Hepatocyte (in vitro differentiated cells): ENCODE measurements at regions not wholly inside any gene's neighbourhood (a gene's known extent, or its start where the extent isn't known, plus 50 kb on each side); places are given as distances from the start of the nearest gene placed in this dataset.

Experiments
- EZH2phosphoT487 ChIP-seq: fragments of 200-600 bp; sonication (generic); IDR thresholded peaks from one replicate; pipeline ENCODE4 v1.6.1; 2018; ENCODE audit warnings: antibody characterized with exemption, mild to moderate bottlenecking, low read depth, moderate library complexity; ENCODE audit not compliant: unreplicated experiment, severe bottlenecking
- TF ChIP-seq, protein P1 (sequence below): fragments of 200-600 bp; sonication (generic); IDR thresholded peaks from 2 replicates; pipeline ENCODE4 v1.5.1; 2016; ENCODE audit warnings: antibody characterized with exemption, mild to moderate bottlenecking; ENCODE audit not compliant: poor library complexity

DNA sequence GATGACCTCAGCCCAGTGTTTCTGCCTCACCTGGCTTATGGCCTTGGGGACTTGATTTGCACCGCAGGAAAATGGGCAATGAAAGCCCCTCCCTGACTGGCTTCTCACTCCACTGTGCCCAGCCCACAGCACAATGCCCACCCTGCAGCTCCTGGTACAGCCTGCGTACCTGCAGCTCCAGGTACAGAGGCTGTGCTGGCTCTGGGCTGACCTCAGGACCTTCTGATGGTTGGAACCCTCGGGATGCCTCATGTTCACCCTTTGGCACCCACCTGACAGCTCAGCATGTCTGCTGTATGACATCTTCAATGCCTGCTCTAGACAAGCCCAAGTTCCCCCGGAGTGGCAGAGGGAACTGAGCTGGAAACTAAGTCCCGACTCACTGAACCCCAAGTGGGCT, 87.1 kb downstream of the ALG10 start:
- TF ChIP-seq, protein P1, sequence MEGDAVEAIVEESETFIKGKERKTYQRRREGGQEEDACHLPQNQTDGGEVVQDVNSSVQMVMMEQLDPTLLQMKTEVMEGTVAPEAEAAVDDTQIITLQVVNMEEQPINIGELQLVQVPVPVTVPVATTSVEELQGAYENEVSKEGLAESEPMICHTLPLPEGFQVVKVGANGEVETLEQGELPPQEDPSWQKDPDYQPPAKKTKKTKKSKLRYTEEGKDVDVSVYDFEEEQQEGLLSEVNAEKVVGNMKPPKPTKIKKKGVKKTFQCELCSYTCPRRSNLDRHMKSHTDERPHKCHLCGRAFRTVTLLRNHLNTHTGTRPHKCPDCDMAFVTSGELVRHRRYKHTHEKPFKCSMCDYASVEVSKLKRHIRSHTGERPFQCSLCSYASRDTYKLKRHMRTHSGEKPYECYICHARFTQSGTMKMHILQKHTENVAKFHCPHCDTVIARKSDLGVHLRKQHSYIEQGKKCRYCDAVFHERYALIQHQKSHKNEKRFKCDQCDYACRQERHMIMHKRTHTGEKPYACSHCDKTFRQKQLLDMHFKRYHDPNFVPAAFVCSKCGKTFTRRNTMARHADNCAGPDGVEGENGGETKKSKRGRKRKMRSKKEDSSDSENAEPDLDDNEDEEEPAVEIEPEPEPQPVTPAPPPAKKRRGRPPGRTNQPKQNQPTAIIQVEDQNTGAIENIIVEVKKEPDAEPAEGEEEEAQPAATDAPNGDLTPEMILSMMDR: no peak
- no peak for TF ChIP-seq EZH2phosphoT487
